ENCODE measurements at regions not wholly inside any gene's neighbourhood (a gene's known extent, or its start where the extent isn't known, plus 50 kb on each side); places are given as distances from the start of the nearest gene placed in this dataset.

DNA sequence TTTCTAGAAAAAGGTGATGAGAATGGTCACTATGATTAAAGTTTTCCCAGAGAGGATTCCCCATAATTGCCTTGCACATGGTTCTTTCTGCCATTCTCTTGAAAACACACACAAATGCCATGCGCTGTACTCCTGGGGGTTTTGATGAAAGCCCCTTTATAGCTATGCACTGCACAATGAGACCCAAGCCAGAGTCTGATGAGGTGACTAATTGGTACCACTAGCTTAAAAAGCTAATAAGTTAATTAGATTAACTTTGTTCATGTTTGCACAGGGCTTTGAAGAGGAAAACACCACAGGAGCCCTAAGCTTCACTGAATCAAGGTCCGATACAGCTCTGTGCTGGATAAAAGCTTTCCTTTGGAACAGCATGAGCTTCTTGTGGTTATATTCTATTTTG lies 132.2 kb downstream of the NKX6-1 start:
- H3K9me2 ChIP-seq (replicated peaks; ENCODE audit: insufficient read depth, low read length): no peaks in the 10 kb centered on the region
- no peak overlapping the region for H2AFZ ChIP-seq (ENCODE audit: low read depth, low read length, severe bottlenecking)
- H3K9me3 ChIP-seq (ENCODE audit: insufficient read depth, low read length): no peaks in the 10 kb centered on the region
- no peaks in the 10 kb centered on the region for H3K36me3 ChIP-seq (ENCODE audit: low read length)
- no peaks in the 10 kb centered on the region for H3F3A ChIP-seq (ENCODE audit: insufficient read depth)
- H3K4me2 ChIP-seq (ENCODE audit: low read depth, low read length, poor library complexity, severe bottlenecking): no peak overlapping the region
- no peak overlapping the region for H3K27ac ChIP-seq (ENCODE audit: low read depth, low read length)
- TF ChIP-seq, protein P1, sequence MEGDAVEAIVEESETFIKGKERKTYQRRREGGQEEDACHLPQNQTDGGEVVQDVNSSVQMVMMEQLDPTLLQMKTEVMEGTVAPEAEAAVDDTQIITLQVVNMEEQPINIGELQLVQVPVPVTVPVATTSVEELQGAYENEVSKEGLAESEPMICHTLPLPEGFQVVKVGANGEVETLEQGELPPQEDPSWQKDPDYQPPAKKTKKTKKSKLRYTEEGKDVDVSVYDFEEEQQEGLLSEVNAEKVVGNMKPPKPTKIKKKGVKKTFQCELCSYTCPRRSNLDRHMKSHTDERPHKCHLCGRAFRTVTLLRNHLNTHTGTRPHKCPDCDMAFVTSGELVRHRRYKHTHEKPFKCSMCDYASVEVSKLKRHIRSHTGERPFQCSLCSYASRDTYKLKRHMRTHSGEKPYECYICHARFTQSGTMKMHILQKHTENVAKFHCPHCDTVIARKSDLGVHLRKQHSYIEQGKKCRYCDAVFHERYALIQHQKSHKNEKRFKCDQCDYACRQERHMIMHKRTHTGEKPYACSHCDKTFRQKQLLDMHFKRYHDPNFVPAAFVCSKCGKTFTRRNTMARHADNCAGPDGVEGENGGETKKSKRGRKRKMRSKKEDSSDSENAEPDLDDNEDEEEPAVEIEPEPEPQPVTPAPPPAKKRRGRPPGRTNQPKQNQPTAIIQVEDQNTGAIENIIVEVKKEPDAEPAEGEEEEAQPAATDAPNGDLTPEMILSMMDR (IDR thresholded peaks at IDR 0.05; ENCODE audit: insufficient read depth, low read length, poor library complexity, severe bottlenecking): no peak
- TF ChIP-seq EZH2phosphoT487 (conservative IDR thresholded peaks at IDR 0.05; ENCODE audit: low read length): no peak
- H3K27me3 ChIP-seq (ENCODE audit: low read length): no peaks in the 10 kb centered on the region
- H3K9ac ChIP-seq (ENCODE audit: low read length): no peak overlapping the region
- no peak overlapping the region for H3K4me3 ChIP-seq (ENCODE audit: insufficient read depth, low read length, poor library complexity, severe bottlenecking)
- no peaks in the 10 kb centered on the region for H4K20me1 ChIP-seq (ENCODE audit: low read depth, low read length)
- no peaks in the 10 kb centered on the region for H3K79me2 ChIP-seq (ENCODE audit: insufficient read depth, low read length)

DNA sequence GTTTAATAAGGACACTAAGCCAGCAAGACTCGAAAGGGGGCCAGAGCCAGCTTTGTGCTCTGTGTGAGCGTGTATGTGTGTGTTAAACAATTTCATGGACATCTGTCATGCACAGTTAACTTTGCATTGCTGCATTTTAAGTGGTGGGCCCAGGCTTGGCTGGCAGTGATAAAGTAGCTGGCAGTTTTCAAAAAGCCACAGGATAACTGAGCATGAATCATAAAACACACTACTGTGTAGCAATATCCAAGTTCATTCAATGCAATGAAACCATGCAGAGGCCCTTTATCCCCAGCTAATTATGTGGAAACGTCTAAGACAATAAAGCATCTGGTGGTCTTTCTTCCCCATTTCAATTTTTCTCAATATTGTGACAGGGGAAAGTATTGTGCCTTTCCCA lies 132.9 kb downstream of the NKX6-1 start:
- Histone ChIP-seq H3K9me3 (ENCODE audit: insufficient read depth, low read length) (no peaks in the 10 kb centered on the region), H3K4me2 (ENCODE audit: low read depth, low read length, poor library complexity, severe bottlenecking) (no peak overlapping the region), H3K27me3 (ENCODE audit: low read length) (no peaks in the 10 kb centered on the region), H2AFZ (ENCODE audit: low read depth, low read length, severe bottlenecking) (no peak overlapping the region), H3F3A (ENCODE audit: insufficient read depth) (no peaks in the 10 kb centered on the region), H3K9me2 (replicated peaks; ENCODE audit: insufficient read depth, low read length) (no peaks in the 10 kb centered on the region), H3K9ac (ENCODE audit: low read length) (no peak overlapping the region), H4K20me1 (ENCODE audit: low read depth, low read length) (no peaks in the 10 kb centered on the region), H3K27ac (ENCODE audit: low read depth, low read length) (no peak overlapping the region), H3K4me3 (ENCODE audit: insufficient read depth, low read length, poor library complexity, severe bottlenecking) (no peak overlapping the region), H3K79me2 (ENCODE audit: insufficient read depth, low read length) (no peaks in the 10 kb centered on the region), H3K36me3 (ENCODE audit: low read length) (no peaks in the 10 kb centered on the region)
- TF ChIP-seq, protein P1 (IDR thresholded peaks at IDR 0.05; ENCODE audit: insufficient read depth, low read length, poor library complexity, severe bottlenecking): no peak
- no peak for TF ChIP-seq EZH2phosphoT487 (conservative IDR thresholded peaks at IDR 0.05; ENCODE audit: low read length)

DNA sequence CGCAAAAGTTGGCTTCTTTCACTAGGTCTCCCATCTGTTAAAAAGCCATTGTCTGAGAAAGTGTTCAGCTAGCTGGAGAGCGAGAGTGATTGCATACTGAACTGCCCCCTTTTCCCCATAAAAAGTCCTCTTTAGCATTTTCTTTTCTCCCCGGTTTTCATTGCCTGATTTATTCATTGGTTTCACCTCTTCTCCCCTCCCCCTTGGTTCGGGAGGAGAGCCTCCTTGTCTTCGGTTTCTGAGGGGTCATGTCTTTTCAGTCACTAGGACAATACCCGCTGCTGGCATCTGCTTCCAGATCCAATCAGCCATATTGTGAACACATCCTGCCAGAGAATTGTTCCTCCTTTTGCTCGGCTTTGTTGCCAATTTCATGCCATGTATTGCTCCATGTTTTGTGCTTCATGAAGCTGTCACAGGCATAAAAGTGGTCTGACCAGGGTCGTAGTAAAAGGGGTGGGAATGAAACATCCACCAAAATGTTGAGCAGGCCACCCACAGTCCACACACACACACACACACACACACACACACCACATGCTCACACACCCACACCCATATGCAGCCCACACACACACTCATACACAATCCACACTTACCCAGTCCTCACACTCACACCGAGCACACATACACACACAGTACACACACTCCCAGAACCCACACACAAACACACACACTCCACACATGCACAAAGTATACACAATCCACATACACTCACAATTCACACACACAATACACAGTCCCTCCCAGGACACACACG lies 136.0 kb downstream of the NKX6-1 start:
- H3K9me3 ChIP-seq (ENCODE audit: insufficient read depth, low read length): no peaks in the 10 kb centered on the region
- H3K36me3 ChIP-seq (ENCODE audit: low read length): no peaks in the 10 kb centered on the region
- H3K4me3 ChIP-seq (ENCODE audit: insufficient read depth, low read length, poor library complexity, severe bottlenecking): no peak overlapping the region
- H3K27ac ChIP-seq (ENCODE audit: low read depth, low read length): no peak overlapping the region
- H3K79me2 ChIP-seq (ENCODE audit: insufficient read depth, low read length): no peaks in the 10 kb centered on the region
- no peaks in the 10 kb centered on the region for H3K27me3 ChIP-seq (ENCODE audit: low read length)
- no peak overlapping the region for H2AFZ ChIP-seq (ENCODE audit: low read depth, low read length, severe bottlenecking)
- no peaks in the 10 kb centered on the region for H3K9me2 ChIP-seq (replicated peaks; ENCODE audit: insufficient read depth, low read length)
- TF ChIP-seq, protein P1 (IDR thresholded peaks at IDR 0.05; ENCODE audit: insufficient read depth, low read length, poor library complexity, severe bottlenecking): no peak
- TF ChIP-seq EZH2phosphoT487 (conservative IDR thresholded peaks at IDR 0.05; ENCODE audit: low read length): no peak
- H3F3A ChIP-seq (ENCODE audit: insufficient read depth): no peaks in the 10 kb centered on the region
- no peak overlapping the region for H3K4me2 ChIP-seq (ENCODE audit: low read depth, low read length, poor library complexity, severe bottlenecking)
- no peak overlapping the region for H3K9ac ChIP-seq (ENCODE audit: low read length)
- no peaks in the 10 kb centered on the region for H4K20me1 ChIP-seq (ENCODE audit: low read depth, low read length)

Measured in SU-DHL-6 (cell line).